H9 (cell line): ENCODE measurements at regions not wholly inside any gene's neighbourhood (a gene's known extent, or its start where the extent isn't known, plus 50 kb on each side); places are given as distances from the start of the nearest gene placed in this dataset.

Experiments
- DNase-seq: peaks from one replicate; pipeline ENCODE4 v3.0.0-alpha.2; 2017
- H2AFZ ChIP-seq: one replicate; pipeline ENCODE4 v1.6.1; 2013; ENCODE audit warnings: mild to moderate bottlenecking, low read length, control low read depth, moderate library complexity
- H2AK5ac ChIP-seq: 2 replicates; pipeline ENCODE4 v1.6.1; 2013; ENCODE audit warnings: low read length, control low read depth, mixed read lengths; ENCODE audit not compliant: insufficient read length
- H2BK120ac ChIP-seq: one replicate; pipeline ENCODE4 v1.6.1; 2013; ENCODE audit warnings: low read depth, mild to moderate bottlenecking, low read length, control low read depth, inconsistent platforms; ENCODE audit not compliant: poor library complexity, severe bottlenecking
- H2BK12ac ChIP-seq: 2 replicates; pipeline ENCODE4 v1.6.1; 2013; ENCODE audit warnings: low read length, control low read depth, mixed read lengths, low read depth; ENCODE audit not compliant: insufficient read length
- H2BK15ac ChIP-seq: 2 replicates; pipeline ENCODE4 v1.6.1; 2013; ENCODE audit warnings: low read depth, low read length, control low read depth
- H2BK20ac ChIP-seq: one replicate; pipeline ENCODE4 v1.6.1; 2013; ENCODE audit warnings: low read depth, mild to moderate bottlenecking, low read length, control low read depth, inconsistent platforms; ENCODE audit not compliant: poor library complexity, severe bottlenecking
- H2BK5ac ChIP-seq: 2 replicates; pipeline ENCODE4 v1.6.1; 2013; ENCODE audit warnings: low read length, control low read depth, mixed read lengths; ENCODE audit not compliant: insufficient read length
- H3K14ac ChIP-seq: 2 replicates; pipeline ENCODE4 v1.6.1; 2013; ENCODE audit warnings: low read length, control low read depth; ENCODE audit not compliant: insufficient read depth
- H3K18ac ChIP-seq: 2 replicates; pipeline ENCODE4 v1.6.1; 2013; ENCODE audit warnings: low read depth, mild to moderate bottlenecking, mixed read lengths, low read length, control low read depth; ENCODE audit not compliant: insufficient read length
- H3K23ac ChIP-seq: 2 replicates; pipeline ENCODE4 v1.6.1; 2013; ENCODE audit warnings: low read length, control low read depth, mixed read lengths, low read depth; ENCODE audit not compliant: insufficient read length
- H3K23me2 ChIP-seq: 2 replicates; pipeline ENCODE4 v1.6.1; 2013; ENCODE audit warnings: low read depth, mild to moderate bottlenecking, mixed read lengths, low read length, control low read depth; ENCODE audit not compliant: insufficient read length, poor library complexity, severe bottlenecking
- H3K27ac ChIP-seq: 2 replicates; pipeline ENCODE4 v1.5.1; 2013; ENCODE audit warnings: low read length, control low read depth, mixed read lengths, low read depth; ENCODE audit not compliant: insufficient read length
- H3K27me3 ChIP-seq: 2 replicates; pipeline ENCODE4 v1.6.1; 2013; ENCODE audit warnings: low read length, control low read depth, inconsistent platforms; ENCODE audit not compliant: insufficient read depth
- H3K4ac ChIP-seq: 2 replicates; pipeline ENCODE4 v1.6.1; 2013; ENCODE audit warnings: low read depth, mild to moderate bottlenecking, control low read depth, inconsistent platforms, low read length, moderate library complexity
- H3K4me1 ChIP-seq: 2 replicates; pipeline ENCODE4 v1.6.1; 2013; ENCODE audit warnings: low read length, control low read depth, inconsistent platforms; ENCODE audit not compliant: insufficient read depth
- H3K4me2 ChIP-seq: 2 replicates; pipeline ENCODE4 v1.6.1; 2013; ENCODE audit warnings: low read length, control low read depth, mixed read lengths; ENCODE audit not compliant: insufficient read length, insufficient read depth
- H3K56ac ChIP-seq: 2 replicates; pipeline ENCODE4 v1.6.1; 2013; ENCODE audit warnings: low read depth, mild to moderate bottlenecking, mixed read lengths, low read length, control low read depth; ENCODE audit not compliant: insufficient read length
- H3K79me1 ChIP-seq: 2 replicates; pipeline ENCODE4 v1.6.1; 2013; ENCODE audit warnings: low read depth, mild to moderate bottlenecking, moderate library complexity, low read length, control low read depth, inconsistent platforms; ENCODE audit not compliant: insufficient read depth, poor library complexity, severe bottlenecking
- H3K79me2 ChIP-seq: 2 replicates; pipeline ENCODE4 v1.6.1; 2013; ENCODE audit warnings: low read length, control low read depth, inconsistent platforms; ENCODE audit not compliant: insufficient read depth
- H3K9ac ChIP-seq: 2 replicates; pipeline ENCODE4 v1.6.1; 2013; ENCODE audit warnings: low read length, control low read depth, mixed read lengths; ENCODE audit not compliant: insufficient read length; ENCODE audit errors: extremely low read depth
- H3K9me3 ChIP-seq: one replicate; pipeline ENCODE4 v1.6.1; 2013; ENCODE audit warnings: low read depth, low read length, inconsistent platforms; ENCODE audit not compliant: control insufficient read depth
- H3T11ph ChIP-seq: one replicate; pipeline ENCODE4 v1.6.1; 2013; ENCODE audit warnings: mild to moderate bottlenecking, low read length, control low read depth, inconsistent platforms
- H4K20me1 ChIP-seq: one replicate; pipeline ENCODE4 v1.6.1; 2013; ENCODE audit not compliant: control insufficient read depth, insufficient read length, insufficient read depth
- H4K5ac ChIP-seq: 2 replicates; pipeline ENCODE4 v1.6.1; 2013; ENCODE audit warnings: low read depth, mild to moderate bottlenecking, mixed read lengths, low read length, control low read depth; ENCODE audit not compliant: insufficient read length
- H4K8ac ChIP-seq: replicated peaks from 2 replicates; pipeline ENCODE4 v1.6.1; 2013; ENCODE audit warnings: low read length, control low read depth, mixed read lengths, low read depth; ENCODE audit not compliant: insufficient read length
- H4K91ac ChIP-seq: 2 replicates; pipeline ENCODE4 v1.6.1; 2013; ENCODE audit warnings: low read depth, mild to moderate bottlenecking, moderate library complexity, mixed read lengths, low read length, control low read depth; ENCODE audit not compliant: insufficient read length
- H3K27ac Mint-ChIP-seq, 3 experiments: 2 replicates in 2 of 3; 3 replicates in 1 of 3; pipeline ENCODE4 v1.8.0; 2020 to 2021; ENCODE audit warnings: mixed read lengths in 3 of 3, mild to moderate bottlenecking in 1 of 3, moderate library complexity in 1 of 3
- H3K27me3 Mint-ChIP-seq: 2 replicates; pipeline ENCODE4 v1.8.0; 2021; ENCODE audit warnings: low read depth, mild to moderate bottlenecking, moderate library complexity, mixed read lengths
- H3K36me3 Mint-ChIP-seq, 3 experiments: 2 replicates in 2 of 3; 3 replicates in 1 of 3; pipeline ENCODE4 v1.8.0; 2020 to 2021; ENCODE audit warnings: low read depth in 3 of 3, mixed read lengths in 3 of 3; ENCODE audit not compliant: insufficient read depth in 1 of 3
- H3K4me1 Mint-ChIP-seq, 2 experiments: 2 replicates each; pipeline ENCODE4 v1.8.0; 2020; ENCODE audit warnings: mixed read lengths in 2 of 2
- H3K4me3 Mint-ChIP-seq, 2 experiments: 2 replicates in 1 of 2; 3 replicates in 1 of 2; pipeline ENCODE4 v1.8.0; 2020 to 2021; ENCODE audit warnings: mild to moderate bottlenecking in 2 of 2, mixed read lengths in 2 of 2, moderate library complexity in 1 of 2
- H3K9me3 Mint-ChIP-seq, 2 experiments: 2 replicates in 1 of 2; 3 replicates in 1 of 2; pipeline ENCODE4 v1.8.0; 2020; ENCODE audit warnings: mild to moderate bottlenecking in 2 of 2, mixed read lengths in 2 of 2, moderate library complexity in 1 of 2
- CTCF ChIP-seq: fragments of 200-600 bp; sonication (generic); conservative IDR thresholded peaks from 3 replicates; pipeline ENCODE4 v1.8.0; 2021; ENCODE audit warnings: antibody characterized with exemption, mild to moderate bottlenecking
- WGBS: extraction: QIAGEN DNeasy Blood & Tissue Kit; methylation state at CpG from one replicate; pipeline ENCODE4 v1.1.7; 2013; ENCODE audit warnings: missing lambda C conversion rate, low lambda C conversion rate, mixed read lengths; ENCODE audit not compliant: insufficient read length; ENCODE audit errors: extremely low coverage; 5-methylcytosine and 5-hydroxymethylcytosine counted together

GRCh38 chr6:142530566-142530965, 228.8 kb downstream of the ADGRG6 start:
- H2BK15ac ChIP-seq: no peak overlapping the region
- no peak overlapping the region for H3T11ph ChIP-seq
- H2AFZ ChIP-seq: no peak overlapping the region
- H3K27ac Mint-ChIP-seq: no peak overlapping the region
- no CpG with 5 or more reads among the region's 3 CpGs for WGBS
- no peak overlapping the region for H2BK120ac ChIP-seq
- H3K36me3 Mint-ChIP-seq: peaks cover 6 to 18% (median 17%) of the 10 kb centered on the region in 3 experiments; a peak in 6 of 7 replicates
- H3K4ac ChIP-seq: no peak overlapping the region
- no peak overlapping the region for H3K9ac ChIP-seq
- no peaks in the 10 kb centered on the region; the same call in 1 of the 2 replicates for H3K27me3 ChIP-seq
- H3K4me1 ChIP-seq: no peaks in the 10 kb centered on the region
- H3K79me1 ChIP-seq: no peaks in the 10 kb centered on the region
- no peak overlapping the region for H2BK20ac ChIP-seq
- no peak overlapping the region for H3K18ac ChIP-seq
- H3K79me2 ChIP-seq: no peaks in the 10 kb centered on the region
- H3K4me3 Mint-ChIP-seq: no peak overlapping the region
- DNase-seq: no peak
- no peak overlapping the region for H4K91ac ChIP-seq
- peaks cover 17 to 22% of the 10 kb centered on the region in 2 experiments for H3K9me3 Mint-ChIP-seq
- H3K23ac ChIP-seq: no peak overlapping the region
- no peak overlapping the region for H3K14ac ChIP-seq
- no peaks in the 10 kb centered on the region for H4K20me1 ChIP-seq
- H3K4me1 Mint-ChIP-seq: no peaks in the 10 kb centered on the region; a peak in 1 of 4 replicates
- no peak overlapping the region for H3K4me2 ChIP-seq
- no peak overlapping the region for H4K5ac ChIP-seq
- H3K23me2 ChIP-seq: no peaks in the 10 kb centered on the region
- no peak overlapping the region for H2AK5ac ChIP-seq
- no peak overlapping the region for H2BK12ac ChIP-seq
- TF ChIP-seq CTCF: no peak
- no peak overlapping the region for H3K56ac ChIP-seq
- no peak overlapping the region for H2BK5ac ChIP-seq
- no peaks in the 10 kb centered on the region; the same call in 1 of the 2 replicates for H3K27me3 Mint-ChIP-seq
- no peak overlapping the region for H3K27ac ChIP-seq
- no peak overlapping the region for H4K8ac ChIP-seq
- peaks cover 12% of the 10 kb centered on the region for H3K9me3 ChIP-seq
